Heart left ventricle (tissue), 13 donors: ENCODE measurements at regions not wholly inside any gene's neighbourhood (a gene's known extent, or its start where the extent isn't known, plus 50 kb on each side); places are given as distances from the start of the nearest gene placed in this dataset.

ENCODE experiments used
- CTCF ChIP-seq, 12 donors: fragments of 200-600 bp; sonication (generic) in 4 of 12; IDR thresholded peaks; one replicate each; pipeline versions ENCODE4 v1.5.0 to v1.8.0; 2018 to 2022; ENCODE audit warnings: antibody characterized with exemption in 12 of 12, mild to moderate bottlenecking in 5 of 12
- POLR2A ChIP-seq, 2 donors: fragments of 450-650 bp; IDR thresholded peaks; one replicate each; pipeline ENCODE4 v1.6.1; 2017; ENCODE audit warnings: antibody characterized with exemption in 2 of 2, mild to moderate bottlenecking in 2 of 2, moderate library complexity in 2 of 2
- donor health status: ischemic (EF 13 %, LVEDD 7.1; RV severe dilation, severe dysfunction).
- donor health status: DM: no; HTN: yes; CAD: no.
- donor health status: DM: no; HTN: no; CAD: no.
- donor health status: ischemic (EF 25% LVEDD 6.9; RV normal size, moderate dysfunction).
- donor health status: ischemic (EF 25% LVEDD 5.7; RV mildly dilated, moderate dysfunction).
- donor health status: ischemic (EF 35%, LVEDD 5.7; RV mildly dilated, moderate dysfunction).
- donor health status: nonischemic (EF 11% LVEDD 7.7; RV severe dilation, severe dysfunction).
- donor health status: DM: yes; HTN: yes; CAD: no.
- donor health status: PGD.
- donor health status: ischemic (EF 29% LVEDD 5.4; RV normal size, mild dysfunction).
- donor health status: nonischemic (EF 23%, LVEDD 6.1; RV moderate dilation, normal function).

GRCh38 chr18:65994302-65994701 is 243.5 kb downstream of the CDH7 start:
- no peak for TF ChIP-seq CTCF (IDR thresholded peaks at IDR 0.05)
- TF ChIP-seq POLR2A (IDR thresholded peaks at IDR 0.05), result no peak
